Left lobe of liver (tissue), 2 donors: ENCODE measurements at regions not wholly inside any gene's neighbourhood (a gene's known extent, or its start where the extent isn't known, plus 50 kb on each side); places are given as distances from the start of the nearest gene placed in this dataset.
A peak's percentile ranks its signal among the peaks of the same experiment; 100 is the strongest.

Experiments
- ATAC-seq: fragments of 200-7000 bp; cut with Tn5 transposase; one replicate; pipeline ENCODE4 v1.9.1; 2020; ENCODE audit warnings: mild to moderate bottlenecking, moderate library complexity
- DNase-seq: peaks from one replicate; pipeline ENCODE4 v3.0.0-alpha.2; 2020; ENCODE audit warnings: low spot score
- donor health status: DM: no; HTN: no; CAD: no; lungs with moderate emphysema.
- donor health status: DM: no; HTN: yes; CAD: no.

DNA sequence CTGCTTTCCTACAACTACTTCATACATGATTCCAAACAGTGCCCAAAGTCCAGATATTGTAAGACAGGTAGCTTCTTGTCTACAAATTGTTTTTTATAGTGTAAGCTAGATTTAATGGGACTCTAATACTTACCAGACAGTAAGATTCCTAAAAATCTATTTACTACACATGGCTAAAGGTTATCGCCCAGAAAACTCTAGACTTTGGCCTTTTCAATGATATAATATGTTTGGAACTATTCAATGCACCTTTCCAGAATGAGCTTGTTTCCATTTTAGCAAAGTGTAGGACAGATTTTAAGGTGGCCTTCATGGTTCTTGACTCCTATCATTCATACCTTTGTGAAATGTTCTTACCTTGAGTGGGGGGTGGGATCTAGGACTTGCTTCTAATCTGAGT is 951.0 kb downstream of the SORCS1 start:
- ATAC-seq = peak; percentile 80
- no peak for DNase-seq

DNA sequence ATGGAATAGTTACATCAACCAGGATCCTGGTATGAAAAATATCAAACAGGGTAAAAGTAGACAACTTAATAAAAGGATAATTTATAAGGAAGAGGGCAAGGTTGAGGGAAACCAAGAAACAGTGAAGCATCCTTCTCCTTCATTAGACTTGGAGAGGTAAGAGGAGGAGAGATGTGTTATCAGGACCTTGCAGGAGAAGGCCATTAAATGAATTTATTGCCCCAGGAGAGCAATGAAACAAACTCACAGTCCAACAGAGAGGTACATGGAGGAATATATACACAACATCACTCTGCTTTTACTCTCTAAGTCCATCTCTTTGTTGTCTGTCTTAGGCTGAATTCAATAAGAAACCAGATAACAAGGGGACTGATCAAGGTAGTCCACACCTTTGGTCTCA is 966.2 kb downstream of the SORCS1 start:
- DNase-seq = no peak

GRCh38 chr10:106189292-106189691 is 975.2 kb downstream of the SORCS1 start:
- no peak for DNase-seq
- peak; percentile 81 for ATAC-seq

More for the DNA sequence above, 966.2 kb downstream of the SORCS1 start:
- no peak for ATAC-seq

GRCh38 chr10:106185951-106186350 is 978.6 kb downstream of the SORCS1 start:
- ATAC-seq (no peak), DNase-seq (no peak)

- no peak for DNase-seq
- ATAC-seq = no peak
Measured at GRCh38 chr10:106183041-106183440, 981.5 kb downstream of the SORCS1 start.

DNA sequence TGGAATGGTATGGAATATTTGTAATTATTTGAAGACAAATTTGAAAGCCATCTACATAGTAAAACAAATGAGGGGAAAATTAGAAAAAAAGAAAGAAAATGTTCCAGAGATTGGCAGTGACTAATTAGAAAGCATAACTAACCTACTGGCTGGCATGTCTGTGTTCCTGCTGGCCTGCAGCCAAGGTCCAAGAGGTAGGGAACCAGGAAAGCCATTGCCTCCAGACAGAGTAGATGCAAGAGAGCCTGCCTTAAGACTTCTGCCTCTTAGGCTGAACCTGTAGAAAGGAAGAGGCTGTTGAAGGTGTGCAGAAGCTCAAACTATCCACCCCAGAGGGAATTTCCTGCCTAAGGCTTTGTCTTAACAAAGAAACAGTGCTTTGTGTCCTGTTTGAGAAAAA is 982.0 kb downstream of the SORCS1 start:
- ATAC-seq (no peak), DNase-seq (no peak)

DNA sequence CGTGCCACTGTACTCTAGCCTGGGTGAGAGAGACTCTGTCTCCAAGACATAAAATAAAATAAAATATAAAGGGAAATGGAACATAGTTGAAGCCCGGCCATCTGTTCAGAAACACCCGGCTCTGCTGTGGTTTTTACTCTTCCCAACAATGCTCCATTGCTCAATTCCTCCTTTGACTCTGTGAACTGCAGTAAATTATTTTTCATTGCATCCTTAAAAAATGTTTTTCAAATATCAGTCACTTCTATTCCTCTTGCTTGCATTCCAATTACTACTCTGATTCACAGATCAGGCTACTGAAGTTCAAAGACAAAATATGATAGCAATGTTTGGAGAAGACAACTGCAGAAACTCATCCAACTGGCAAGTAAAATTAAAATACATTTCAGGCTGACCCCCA is 983.0 kb downstream of the SORCS1 start:
- ATAC-seq (no peak), DNase-seq (no peak)

DNA sequence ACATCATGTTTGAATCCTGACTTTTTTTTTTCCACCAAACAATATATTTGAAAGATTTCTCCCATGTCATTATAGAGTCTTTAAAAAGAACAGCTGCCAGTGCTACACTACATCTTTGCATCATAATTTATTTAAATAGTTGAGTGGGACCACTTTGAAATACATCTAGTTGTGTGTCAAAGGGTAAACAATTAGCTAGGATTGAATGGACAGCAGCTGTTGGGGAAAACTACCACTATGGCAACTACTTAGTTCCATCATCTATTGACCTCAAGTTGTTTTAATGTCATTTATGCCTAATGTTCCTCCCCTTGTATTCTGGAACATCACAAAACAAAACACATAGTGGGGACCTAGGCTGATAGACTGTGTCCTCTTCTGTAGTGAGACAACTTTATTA is 985.1 kb downstream of the SORCS1 start:
- no peak for DNase-seq
- no peak for ATAC-seq

DNA sequence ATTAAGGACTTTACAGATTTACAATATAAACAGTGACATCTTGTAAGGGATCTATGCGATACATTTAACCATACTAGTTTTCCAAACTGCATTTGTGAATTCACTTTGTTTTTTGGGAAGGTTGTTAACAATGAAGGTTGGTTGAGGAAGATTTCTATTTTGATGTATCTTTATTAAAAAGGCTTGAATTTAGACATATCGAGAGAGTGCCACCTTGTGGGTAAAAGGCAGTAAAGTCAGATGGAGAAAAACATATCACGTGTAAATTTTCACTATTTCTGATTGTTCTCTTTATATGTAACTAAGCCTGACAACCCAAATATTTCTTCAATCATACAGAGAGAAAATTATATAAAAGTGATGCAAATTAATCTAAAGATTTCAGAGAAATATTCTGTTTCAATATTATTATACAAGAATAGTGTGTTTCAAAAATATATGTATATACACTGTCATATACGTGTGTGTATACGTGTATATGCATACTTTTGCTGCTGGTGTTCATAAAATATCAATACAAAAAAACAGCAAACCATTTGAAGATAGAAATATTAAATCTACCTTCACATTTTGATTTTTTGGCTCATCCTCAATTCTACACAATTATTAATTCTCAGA is 988.6 kb downstream of the SORCS1 start:
- ATAC-seq (peak; percentile 82), DNase-seq (no peak)

DNA sequence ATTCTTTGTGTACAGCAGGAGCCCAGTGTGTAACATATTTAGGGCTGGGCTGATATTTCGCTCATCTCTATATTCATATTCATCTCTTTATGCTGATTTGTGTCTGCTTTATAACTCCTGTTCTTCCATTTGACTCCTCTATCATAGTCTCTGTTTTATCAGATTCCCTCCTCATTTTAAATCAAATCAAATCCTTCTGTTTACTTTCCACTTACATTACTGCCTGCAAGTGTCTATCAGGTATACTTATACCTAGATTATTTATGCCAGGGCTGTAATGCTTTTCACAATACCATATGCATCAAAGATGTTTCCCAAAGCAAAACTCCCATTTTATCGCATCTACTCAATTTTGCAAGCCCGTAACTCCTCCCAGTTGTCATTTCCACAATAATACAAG is 990.7 kb downstream of the SORCS1 start:
- ATAC-seq (no peak), DNase-seq (no peak)

DNA sequence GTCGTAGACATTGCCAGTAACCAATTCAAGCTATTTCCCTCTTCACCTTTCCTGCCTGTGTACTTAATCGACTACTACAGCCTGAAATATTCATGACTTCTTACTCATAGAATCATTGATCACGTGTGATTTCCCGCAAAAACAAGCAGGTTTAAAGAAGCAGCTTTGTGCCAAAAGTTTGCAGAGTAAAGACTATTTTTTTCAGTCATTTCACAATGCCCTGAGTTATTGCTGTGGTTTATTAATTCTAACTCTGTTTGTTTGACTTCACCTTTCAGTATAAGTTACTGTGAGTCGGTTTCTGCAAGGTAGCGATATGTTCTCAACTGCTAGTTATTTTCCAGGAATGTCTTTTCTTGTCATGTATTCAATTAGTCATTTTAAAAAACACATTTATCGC is 995.3 kb downstream of the SORCS1 start:
- no peak for ATAC-seq
- no peak for DNase-seq

DNA sequence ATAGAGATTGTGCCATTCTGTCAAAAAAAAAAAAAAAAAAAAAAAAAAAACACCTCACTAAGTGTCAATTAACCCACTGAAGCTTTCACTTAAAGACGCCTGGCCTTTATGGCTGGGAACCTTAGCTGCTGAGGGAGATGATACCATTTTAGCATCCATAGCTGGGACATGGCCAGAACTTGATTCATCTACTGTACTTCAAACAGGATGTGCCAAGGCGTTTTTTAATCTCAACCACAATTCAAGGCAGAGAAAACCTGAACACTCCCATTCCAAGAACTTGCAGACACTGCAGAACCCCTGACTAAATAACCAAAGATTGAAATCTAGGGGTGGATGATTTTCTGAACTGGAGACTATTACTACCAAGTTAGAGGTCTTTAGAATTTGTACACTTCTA is 996.6 kb downstream of the SORCS1 start:
- no peak for DNase-seq
- no peak for ATAC-seq

- no peak for DNase-seq
- no peak for ATAC-seq
Measured at GRCh38 chr10:106158241-106158640, 1006.3 kb downstream of the SORCS1 start.

- no peak for ATAC-seq
- DNase-seq = no peak
Measured at GRCh38 chr10:106147021-106147420, 1017.5 kb downstream of the SORCS1 start.

DNA sequence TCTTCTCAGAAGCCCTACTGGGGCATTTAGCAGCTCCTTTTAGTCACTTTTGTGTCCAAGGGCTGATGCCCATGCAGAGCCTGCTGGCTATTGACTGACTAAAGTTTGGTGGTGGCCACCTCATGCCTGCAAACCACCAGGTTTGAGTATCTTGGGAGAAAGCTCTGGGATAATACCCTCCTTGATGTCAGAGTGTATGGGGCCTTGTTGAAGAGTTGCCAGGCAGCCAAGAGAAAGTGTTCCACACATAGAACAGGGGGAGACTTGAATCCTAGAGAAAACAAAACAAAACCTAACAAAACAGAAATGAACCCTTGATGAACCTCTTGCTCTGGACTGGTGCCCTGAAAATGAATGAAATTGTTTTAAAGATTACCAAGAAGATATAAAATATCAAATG is 1024.6 kb downstream of the SORCS1 start:
- ATAC-seq (no peak), DNase-seq (no peak)

DNA sequence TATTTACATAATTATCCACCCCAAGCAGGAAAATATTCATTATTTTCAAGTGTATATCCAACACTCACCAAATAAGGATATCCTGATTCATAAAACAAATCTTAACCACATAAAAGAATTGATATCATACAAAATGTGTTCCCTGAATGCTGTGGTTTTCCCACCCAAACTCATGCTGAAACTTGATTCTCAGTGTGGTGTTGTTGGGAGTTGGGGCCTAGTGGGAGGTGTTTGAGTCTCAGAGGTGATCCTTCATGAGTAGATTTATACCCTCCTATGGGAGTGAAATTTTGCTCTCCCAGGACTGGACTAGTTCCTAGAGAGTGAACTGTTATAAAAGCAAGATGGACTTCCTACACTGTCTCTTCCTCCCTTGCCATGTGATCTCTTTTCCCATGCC is 1028.3 kb downstream of the SORCS1 start:
- ATAC-seq = no peak
- no peak for DNase-seq

- ATAC-seq = no peak
- DNase-seq = no peak
Measured at GRCh38 chr10:106134326-106135000, 1030.0 kb downstream of the SORCS1 start.

DNA sequence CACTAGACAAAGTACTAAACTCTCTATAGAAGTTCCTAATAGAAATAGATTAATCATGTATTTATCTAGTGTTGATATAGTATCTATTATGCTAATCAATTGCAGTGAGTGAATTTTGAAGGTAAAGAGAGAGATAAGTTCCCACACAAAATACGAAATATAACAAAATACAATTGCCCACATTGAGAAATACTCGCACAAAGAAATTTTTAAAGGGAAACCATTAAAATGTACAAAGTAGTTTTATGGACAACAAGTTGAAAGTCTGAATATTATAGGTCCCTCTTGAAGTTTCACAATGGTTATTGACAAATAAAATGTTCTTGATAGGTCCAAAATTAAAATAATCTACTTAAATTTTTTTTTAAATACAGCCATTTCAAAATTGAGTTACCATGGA is 1031.1 kb downstream of the SORCS1 start:
- DNase-seq (no peak), ATAC-seq (no peak)

DNA sequence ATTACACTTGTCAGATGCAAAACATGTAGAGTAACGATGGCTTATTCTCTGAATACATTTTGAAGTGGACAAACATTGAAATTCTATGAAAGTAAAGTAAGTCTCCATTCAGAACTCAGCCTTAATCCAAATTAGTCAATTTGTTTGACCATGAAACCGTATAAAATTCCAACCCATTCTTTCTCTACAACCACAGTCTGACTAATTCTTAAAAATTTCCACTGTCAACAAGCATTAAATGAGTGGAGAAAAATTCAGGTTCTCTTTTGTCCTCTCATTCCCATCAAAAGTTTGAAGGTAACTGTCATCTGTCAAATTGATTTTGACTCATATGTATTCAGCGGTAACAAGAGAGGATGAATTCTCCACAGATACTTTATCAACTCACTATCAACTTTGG is 1031.5 kb downstream of the SORCS1 start:
- DNase-seq (no peak), ATAC-seq (no peak)

- ATAC-seq = no peak
Measured at GRCh38 chr10:106114656-106115186, 1049.8 kb downstream of the SORCS1 start.

DNA sequence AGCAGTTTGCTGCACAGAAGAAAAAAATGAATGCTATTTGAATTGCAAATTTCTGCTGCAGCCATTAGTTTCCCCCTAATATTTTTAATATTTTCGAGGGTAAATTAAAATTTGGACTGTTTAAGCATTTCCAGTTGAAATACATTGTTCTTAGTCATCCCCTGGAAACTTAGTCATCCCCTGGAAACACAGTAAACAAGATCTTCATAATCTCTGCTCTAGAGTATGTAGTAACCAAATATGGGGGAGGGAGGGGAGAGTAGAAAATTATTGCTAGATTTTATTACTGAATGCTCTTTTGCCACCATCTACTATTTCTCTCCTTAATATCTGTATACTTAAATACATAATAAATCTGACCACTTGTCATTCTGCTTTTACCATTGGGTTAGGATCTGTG is 1053.3 kb downstream of the SORCS1 start:
- no peak for DNase-seq
- ATAC-seq = no peak

More at GRCh38 chr10:106114656-106115186, 1049.8 kb downstream of the SORCS1 start:
- DNase-seq = no peak

DNA sequence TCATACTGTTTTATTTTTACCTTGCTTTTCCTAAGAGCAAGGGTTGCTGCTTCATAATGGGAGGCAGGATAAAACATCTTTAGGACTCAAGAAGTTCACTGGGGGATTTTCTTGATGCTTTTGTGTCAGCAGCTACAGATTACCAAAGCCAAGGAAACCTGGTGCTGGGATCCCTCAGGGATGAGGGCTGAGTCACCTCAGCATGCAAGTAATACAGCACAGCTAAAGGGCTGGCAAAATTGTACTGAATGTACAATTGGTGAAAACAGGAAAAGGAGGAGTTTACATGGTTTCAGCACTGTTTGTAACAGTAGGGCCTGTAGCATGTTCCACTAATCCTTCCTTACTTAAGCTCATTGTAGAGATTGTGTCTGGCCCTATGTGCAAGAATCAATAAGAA is 1056.8 kb downstream of the SORCS1 start:
- DNase-seq (no peak), ATAC-seq (no peak)

DNA sequence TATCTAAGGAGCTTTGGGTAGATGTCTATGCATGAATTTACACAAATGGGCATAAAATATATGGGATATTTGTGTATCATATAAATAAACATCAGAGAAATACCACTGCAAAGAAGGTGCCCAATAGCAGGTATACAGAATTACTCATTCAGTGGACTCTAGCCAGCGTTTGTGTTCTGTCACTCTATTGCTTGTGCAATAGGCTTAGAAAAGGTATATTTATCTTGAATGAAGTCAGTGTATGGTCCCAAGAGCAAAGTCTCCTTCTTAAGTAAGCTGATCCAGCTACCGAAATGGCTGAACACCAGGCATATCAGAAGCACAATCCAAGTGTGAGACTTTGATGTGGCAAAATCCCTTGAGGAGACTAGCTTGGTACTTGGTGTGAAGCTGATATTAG is 1058.4 kb downstream of the SORCS1 start:
- ATAC-seq (peak; percentile 80), DNase-seq (no peak)
